Gastrocnemius medialis (tissue), 4 donors: ENCODE measurements at regions not wholly inside any gene's neighbourhood (a gene's known extent, or its start where the extent isn't known, plus 50 kb on each side); places are given as distances from the start of the nearest gene placed in this dataset.

ENCODE experiments used
- POLR2A ChIP-seq, 2 donors: fragments of 450-650 bp; IDR thresholded peaks; one replicate each; pipeline ENCODE4 v1.6.1; 2017; ENCODE audit warnings: antibody characterized with exemption in 2 of 2, mild to moderate bottlenecking in 2 of 2, moderate library complexity in 2 of 2
- TF ChIP-seq, protein P1 (sequence below), 5 experiments: fragments of 450-650 bp in 3 of 5; fragments of 200-600 bp in 2 of 5; sonication (generic) in 2 of 5; IDR thresholded peaks in 4 of 5; conservative IDR thresholded peaks in 1 of 5; 1 replicate in 4 of 5; 2 replicates in 1 of 5; pipeline ENCODE4 v1.5.1; 2016 to 2019; ENCODE audit warnings: antibody characterized with exemption in 5 of 5, mild to moderate bottlenecking in 3 of 5, moderate library complexity in 3 of 5

DNA sequence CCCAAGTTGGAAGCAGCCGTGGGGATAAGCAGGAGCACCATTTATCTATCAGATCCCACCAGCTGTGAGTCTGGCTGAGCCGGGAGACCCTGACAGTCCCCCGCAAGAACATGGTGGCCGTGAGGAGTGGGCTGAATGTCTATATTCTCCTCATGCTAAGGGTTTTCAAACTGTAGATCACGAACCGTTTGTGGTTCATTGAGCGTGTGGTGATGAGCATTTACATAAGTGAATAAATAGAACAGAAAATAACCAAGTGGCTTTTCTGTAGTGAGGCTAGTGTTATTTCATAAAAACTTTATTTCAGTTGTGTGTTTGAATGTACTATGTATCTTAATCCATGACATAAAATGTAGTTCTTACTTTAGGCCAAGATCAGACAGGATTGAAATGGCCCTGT is 190.2 kb upstream of the APCDD1 start:
- TF ChIP-seq, protein P1, sequence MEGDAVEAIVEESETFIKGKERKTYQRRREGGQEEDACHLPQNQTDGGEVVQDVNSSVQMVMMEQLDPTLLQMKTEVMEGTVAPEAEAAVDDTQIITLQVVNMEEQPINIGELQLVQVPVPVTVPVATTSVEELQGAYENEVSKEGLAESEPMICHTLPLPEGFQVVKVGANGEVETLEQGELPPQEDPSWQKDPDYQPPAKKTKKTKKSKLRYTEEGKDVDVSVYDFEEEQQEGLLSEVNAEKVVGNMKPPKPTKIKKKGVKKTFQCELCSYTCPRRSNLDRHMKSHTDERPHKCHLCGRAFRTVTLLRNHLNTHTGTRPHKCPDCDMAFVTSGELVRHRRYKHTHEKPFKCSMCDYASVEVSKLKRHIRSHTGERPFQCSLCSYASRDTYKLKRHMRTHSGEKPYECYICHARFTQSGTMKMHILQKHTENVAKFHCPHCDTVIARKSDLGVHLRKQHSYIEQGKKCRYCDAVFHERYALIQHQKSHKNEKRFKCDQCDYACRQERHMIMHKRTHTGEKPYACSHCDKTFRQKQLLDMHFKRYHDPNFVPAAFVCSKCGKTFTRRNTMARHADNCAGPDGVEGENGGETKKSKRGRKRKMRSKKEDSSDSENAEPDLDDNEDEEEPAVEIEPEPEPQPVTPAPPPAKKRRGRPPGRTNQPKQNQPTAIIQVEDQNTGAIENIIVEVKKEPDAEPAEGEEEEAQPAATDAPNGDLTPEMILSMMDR (IDR thresholded peaks at IDR 0.05 in 4 of 5, conservative IDR thresholded peaks at IDR 0.05 in 1 of 5) = no peak
- TF ChIP-seq POLR2A (IDR thresholded peaks at IDR 0.05) = no peak
